ENCODE measurements at regions not wholly inside any gene's neighbourhood (a gene's known extent, or its start where the extent isn't known, plus 50 kb on each side); places are given as distances from the start of the nearest gene placed in this dataset.

GRCh38 chr1:63042278-63042677 is 258.3 kb downstream of the ATG4C start:
- BruUV-seq (replicated peaks): no TSS peak
- no peak for FAIRE-seq

GRCh38 chr1:63046539-63046938 is 262.6 kb downstream of the ATG4C start:
- in situ Hi-C loops (cut with MboI): no loop called here
- no peak for ATAC-seq
- H3K9me3 ChIP-seq (replicated peaks; ENCODE audit: control insufficient read depth, insufficient read depth, low read depth, low read length): no peaks in the 10 kb centered on the region
- no peak overlapping the region for H3K4me2 ChIP-seq (ENCODE audit: insufficient read depth, low read length)
- H4K20me1 ChIP-seq (replicated peaks; ENCODE audit: control insufficient read depth, insufficient read depth, low read length): no peaks in the 10 kb centered on the region
- FAIRE-seq: no peak
- H3K27me3 ChIP-seq (ENCODE audit: control insufficient read depth in 2 of 2, insufficient read depth in 2 of 2, low read length in 2 of 2): peaks cover 0 to 4% of the 10 kb centered on the region in 2 experiments; a peak in 2 of 5 replicates
- H3K4me1 ChIP-seq (replicated peaks in 1 of 2; ENCODE audit: control insufficient read depth in 2 of 2, insufficient read depth in 2 of 2, low read length in 2 of 2): no peaks in the 10 kb centered on the region
- CTCF ChIA-PET (ENCODE audit: low intra/inter-chr PET ratio): no interaction called here
- no peaks in the 10 kb centered on the region for H3K9me1 ChIP-seq (ENCODE audit: control insufficient read depth, insufficient read depth, low read length)
- no peak overlapping the region for H3K27ac ChIP-seq (ENCODE audit: extremely low read depth, low read depth, low read length)
- no peak overlapping the region for H2AFZ ChIP-seq (ENCODE audit: low read depth, low read length)
- WGBS (ENCODE audit: insufficient coverage, low coverage, missing lambda C conversion rate): 0% methylated on average over 2 of the region's 2 CpGs
- no peak for DNase-seq (ENCODE audit: extremely low read depth in 1 of 4, low spot score in 3 of 4)
- no peaks in the 10 kb centered on the region for H3K79me2 ChIP-seq (ENCODE audit: control insufficient read depth, insufficient read depth, low read length)
- BruUV-seq (replicated peaks): no TSS peak
- H3K36me3 ChIP-seq (ENCODE audit: control insufficient read depth, insufficient read depth, low read length): no peaks in the 10 kb centered on the region
- H3K9ac ChIP-seq (ENCODE audit: insufficient read depth in 1 of 2, low read depth in 2 of 2, low read length in 2 of 2): no peak overlapping the region
- TF ChIP-seq FOXO4 (CRISPR knock-in tag; IDR thresholded peaks at IDR 0.05) (no peak), MCM5 (IDR thresholded peaks at IDR 0.05; ENCODE audit: low read depth) (no peak), POLR2A (conservative IDR thresholded peaks at IDR 0.05) (no peak), CEBPB (tag; IDR thresholded peaks at IDR 0.05) (no peak), ZBED1 (IDR thresholded peaks at IDR 0.05) (no peak), BRD4 (IDR thresholded peaks at IDR 0.05) (no peak), ZNF717 (CRISPR knock-in tag; IDR thresholded peaks at IDR 0.05) (no peak), SLC30A9 (CRISPR knock-in tag; IDR thresholded peaks at IDR 0.05) (no peak), ZBTB33 (CRISPR knock-in tag; IDR thresholded peaks at IDR 0.05) (no peak), ZNF232 (CRISPR knock-in tag; IDR thresholded peaks at IDR 0.05) (no peak)
- no peak overlapping the region for H3K4me3 ChIP-seq
- intact Hi-C loops (cut with micrococcal nuclease): no loop called here
- POLR2A ChIA-PET: no interaction called here

More at GRCh38 chr1:63042278-63042677, 258.3 kb downstream of the ATG4C start:
- POLR2A ChIA-PET: interaction anchor here (0.6 to 1.7 kb wide), 3 partner anchors 13 to 135 kb away, joined by 3 to 6 read pairs (median 4); no protein-coding TSS in a partner anchor
- Histone ChIP-seq H3K9me3 (replicated peaks; ENCODE audit: control insufficient read depth, insufficient read depth, low read depth, low read length) (no peaks in the 10 kb centered on the region), H3K27ac (ENCODE audit: extremely low read depth, low read depth, low read length) (no peak overlapping the region), H3K79me2 (ENCODE audit: control insufficient read depth, insufficient read depth, low read length) (no peaks in the 10 kb centered on the region), H3K9ac (ENCODE audit: insufficient read depth in 1 of 2, low read depth in 2 of 2, low read length in 2 of 2) (no peak overlapping the region), H3K4me3 (no peak overlapping the region), H4K20me1 (replicated peaks; ENCODE audit: control insufficient read depth, insufficient read depth, low read length) (no peaks in the 10 kb centered on the region), H2AFZ (ENCODE audit: low read depth, low read length) (no peak overlapping the region), H3K9me1 (ENCODE audit: control insufficient read depth, insufficient read depth, low read length) (no peaks in the 10 kb centered on the region), H3K4me1 (replicated peaks in 1 of 2; ENCODE audit: control insufficient read depth in 2 of 2, insufficient read depth in 2 of 2, low read length in 2 of 2) (no peaks in the 10 kb centered on the region), H3K27me3 (ENCODE audit: control insufficient read depth in 2 of 2, insufficient read depth in 2 of 2, low read length in 2 of 2) (no peaks in the 10 kb centered on the region), H3K4me2 (ENCODE audit: insufficient read depth, low read length) (no peak overlapping the region), H3K36me3 (ENCODE audit: control insufficient read depth, insufficient read depth, low read length) (no peaks in the 10 kb centered on the region)
- TF ChIP-seq TCF7 (IDR thresholded peaks at IDR 0.05; ENCODE audit: borderline replicate concordance): no peak
- peak; percentile 45; the same call in 1 of the 2 replicates for TF ChIP-seq NFIC (IDR thresholded peaks at IDR 0.05)
- 2% methylated on average over 4 of the region's 4 CpGs for WGBS (ENCODE audit: insufficient coverage, low coverage, missing lambda C conversion rate)
- no peak for DNase-seq (ENCODE audit: extremely low read depth in 1 of 4, low spot score in 3 of 4)
- in situ Hi-C loops (cut with MboI): no loop called here
- intact Hi-C loops (cut with micrococcal nuclease): no loop called here
- ATAC-seq: no peak
- CTCF ChIA-PET (ENCODE audit: low intra/inter-chr PET ratio): no interaction called here

Data from K562 (cell line).